Kidney epithelial cell (primary cell): ENCODE measurements at regions not wholly inside any gene's neighbourhood (a gene's known extent, or its start where the extent isn't known, plus 50 kb on each side); places are given as distances from the start of the nearest gene placed in this dataset.
"Not testable (repeated sequence)": the region's sequence is repeated elsewhere in the genome, so short reads cannot be mapped to it uniquely, and the experiment has no call there.

ENCODE experiments used
- DNase-seq: peaks from one replicate; pipeline ENCODE4 v3.0.0-alpha.2; 2010; ENCODE audit warnings: low read depth
- H3K27me3 ChIP-seq: 2 replicates; pipeline ENCODE4 v1.6.0; 2011; ENCODE audit warnings: low read length; ENCODE audit not compliant: control insufficient read depth, insufficient read depth
- H3K36me3 ChIP-seq: 2 replicates; pipeline ENCODE4 v1.5.1; 2011; ENCODE audit warnings: low read length; ENCODE audit not compliant: control insufficient read depth, insufficient read depth
- H3K4me3 ChIP-seq: 2 replicates; pipeline ENCODE4 v1.5.1; 2011; ENCODE audit warnings: low read depth, mild to moderate bottlenecking, control low read depth, low read length
- TF ChIP-seq, protein P1 (sequence below): IDR thresholded peaks from 2 replicates; pipeline ENCODE4 v1.5.1; 2011; ENCODE audit warnings: mild to moderate bottlenecking, moderate library complexity, low read length, control low read depth, inconsistent platforms; ENCODE audit not compliant: insufficient read depth, poor library complexity, severe bottlenecking

- no peak overlapping the region for H3K4me3 ChIP-seq
- DNase-seq = no peak
- TF ChIP-seq, protein P1, sequence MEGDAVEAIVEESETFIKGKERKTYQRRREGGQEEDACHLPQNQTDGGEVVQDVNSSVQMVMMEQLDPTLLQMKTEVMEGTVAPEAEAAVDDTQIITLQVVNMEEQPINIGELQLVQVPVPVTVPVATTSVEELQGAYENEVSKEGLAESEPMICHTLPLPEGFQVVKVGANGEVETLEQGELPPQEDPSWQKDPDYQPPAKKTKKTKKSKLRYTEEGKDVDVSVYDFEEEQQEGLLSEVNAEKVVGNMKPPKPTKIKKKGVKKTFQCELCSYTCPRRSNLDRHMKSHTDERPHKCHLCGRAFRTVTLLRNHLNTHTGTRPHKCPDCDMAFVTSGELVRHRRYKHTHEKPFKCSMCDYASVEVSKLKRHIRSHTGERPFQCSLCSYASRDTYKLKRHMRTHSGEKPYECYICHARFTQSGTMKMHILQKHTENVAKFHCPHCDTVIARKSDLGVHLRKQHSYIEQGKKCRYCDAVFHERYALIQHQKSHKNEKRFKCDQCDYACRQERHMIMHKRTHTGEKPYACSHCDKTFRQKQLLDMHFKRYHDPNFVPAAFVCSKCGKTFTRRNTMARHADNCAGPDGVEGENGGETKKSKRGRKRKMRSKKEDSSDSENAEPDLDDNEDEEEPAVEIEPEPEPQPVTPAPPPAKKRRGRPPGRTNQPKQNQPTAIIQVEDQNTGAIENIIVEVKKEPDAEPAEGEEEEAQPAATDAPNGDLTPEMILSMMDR = no peak
- H3K27me3 ChIP-seq = no peaks in the 10 kb centered on the region
- H3K36me3 ChIP-seq = no peaks in the 10 kb centered on the region
Measured at GRCh38 chrX:82732861-82733260, 775.2 kb upstream of the POU3F4 start.

GRCh38 chrX:82734140-82734539 lies 774.0 kb upstream of the POU3F4 start:
- Histone ChIP-seq H3K27me3 (no peaks in the 10 kb centered on the region), H3K4me3 (no peak overlapping the region), H3K36me3 (no peaks in the 10 kb centered on the region)
- no peak for DNase-seq
- TF ChIP-seq, protein P1 = no peak

DNA sequence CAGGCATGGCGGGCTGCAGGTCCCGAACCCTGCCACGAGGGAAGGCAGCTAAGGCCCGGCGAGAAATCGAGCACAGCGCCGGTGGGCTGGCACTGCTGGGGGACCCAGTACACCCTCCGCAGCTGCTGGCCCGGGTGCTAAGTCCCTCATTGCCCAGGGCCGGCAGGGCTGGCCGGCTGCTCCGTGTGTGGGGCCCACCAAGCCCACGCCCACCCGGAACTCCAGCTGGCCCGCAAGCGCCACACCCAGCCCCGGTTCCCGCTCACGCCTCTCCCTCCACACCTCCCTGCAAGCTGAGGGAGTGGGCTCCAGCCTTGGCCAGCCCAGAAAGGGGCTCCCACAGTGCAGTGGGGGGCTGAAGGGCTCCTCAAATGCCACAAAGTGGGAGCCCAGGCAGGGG lies 769.8 kb upstream of the POU3F4 start:
- DNase-seq, H3K4me3 ChIP-seq, H3K36me3 ChIP-seq, H3K27me3 ChIP-seq: not testable (repeated sequence)

DNA sequence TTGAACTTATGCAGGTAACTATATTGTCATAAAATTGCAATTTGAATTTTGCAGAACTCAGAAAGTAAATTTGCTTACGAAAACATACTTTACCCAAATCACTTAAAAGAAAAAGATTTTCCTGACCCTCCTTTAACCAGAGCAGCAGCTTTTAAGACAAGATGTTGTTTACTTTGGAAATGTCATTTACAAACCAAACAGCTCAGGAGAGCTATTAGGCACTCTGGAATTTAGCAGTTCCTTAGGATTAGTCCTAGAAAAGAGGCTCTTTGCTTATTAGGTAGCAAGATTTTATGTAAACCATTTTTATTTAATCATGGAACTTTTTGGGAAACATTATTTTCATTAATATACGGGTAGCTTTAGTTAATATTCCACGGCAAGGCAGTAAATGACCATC lies 765.7 kb upstream of the POU3F4 start:
- TF ChIP-seq, protein P1 = no peak
- Histone ChIP-seq H3K27me3 (no peaks in the 10 kb centered on the region), H3K36me3 (no peaks in the 10 kb centered on the region), H3K4me3 (no peak overlapping the region)
- DNase-seq = no peak

- DNase-seq, H3K4me3 ChIP-seq, H3K27me3 ChIP-seq, H3K36me3 ChIP-seq: not testable (repeated sequence)
Measured at GRCh38 chrX:82745725-82746124, 762.4 kb upstream of the POU3F4 start.

- DNase-seq = no peak
- Histone ChIP-seq H3K4me3 (no peak overlapping the region), H3K36me3 (no peaks in the 10 kb centered on the region), H3K27me3 (no peaks in the 10 kb centered on the region)
- TF ChIP-seq, protein P1 = no peak
Measured at GRCh38 chrX:82748906-82749505, 759.1 kb upstream of the POU3F4 start.

- no peak for DNase-seq
- TF ChIP-seq, protein P1 = no peak
- H3K36me3 ChIP-seq = no peaks in the 10 kb centered on the region
- H3K27me3 ChIP-seq = no peaks in the 10 kb centered on the region
- no peak overlapping the region for H3K4me3 ChIP-seq
Measured at GRCh38 chrX:82756272-82756671, 751.8 kb upstream of the POU3F4 start.
